H1 (cell line): ENCODE measurements at regions not wholly inside any gene's neighbourhood (a gene's known extent, or its start where the extent isn't known, plus 50 kb on each side); places are given as distances from the start of the nearest gene placed in this dataset.

Source experiments
- EP300 ChIP-seq, 2 experiments: IDR thresholded peaks; 1 replicate in 1 of 2; 2 replicates in 1 of 2; pipeline ENCODE4 v1.6.1; 2011 to 2012; ENCODE audit warnings: low read depth in 2 of 2, low read length in 2 of 2, mild to moderate bottlenecking in 2 of 2, borderline replicate concordance in 1 of 2, inconsistent platforms in 1 of 2, moderate library complexity in 1 of 2

- no peak for TF ChIP-seq EP300 (IDR thresholded peaks at IDR 0.05; ENCODE audit: borderline replicate concordance in 1 of 2, low read depth in 2 of 2, low read length in 2 of 2)
Measured at GRCh38 chr3:59696783-59697182, 647.0 kb upstream of the CFAP20DC start (continued).
